H1 (cell line): ENCODE measurements at regions not wholly inside any gene's neighbourhood (a gene's known extent, or its start where the extent isn't known, plus 50 kb on each side); places are given as distances from the start of the nearest gene placed in this dataset.

Experiments used
- CTCF ChIA-PET: fragments of 300-600 bp; sonication (Branson Sonifier 250); formaldehyde crosslinking; loops from one replicate; lab custom pipeline; 2021; ENCODE audit not compliant: partially characterized antibody; lab: Charles Lee
- POLR2A ChIA-PET: fragments of 300-600 bp; sonication (Branson Sonifier 250); formaldehyde crosslinking; loops from one replicate; lab custom pipeline; 2021; ENCODE audit warnings: inconsistent platforms; ENCODE audit not compliant: partially characterized antibody; lab: Charles Lee
- DNase-seq, 2 experiments: peaks; one replicate each; pipeline versions ENCODE4 v3.0.0 to v3.0.0-alpha.2; 2010 to 2022; ENCODE audit warnings: low spot score in 2 of 2, low read depth in 1 of 2, mixed read lengths in 1 of 2
- FAIRE-seq: peaks from 2 replicates; lab custom pipeline; 2011; peaks lifted over from hg19 to GRCh38; lab: Jason Lieb, UNC
- H2AFZ ChIP-seq: 2 replicates; pipeline ENCODE4 v1.8.1; 2012; ENCODE audit warnings: low read length, inconsistent platforms
- H2AK5ac ChIP-seq: 2 replicates; pipeline ENCODE4 v1.6.1; 2013; ENCODE audit warnings: low read depth, low read length
- H2BK120ac ChIP-seq: replicated peaks from 2 replicates; pipeline ENCODE3; 2013; ENCODE audit warnings: low read depth, low read length, inconsistent platforms
- H2BK12ac ChIP-seq: 2 replicates; pipeline ENCODE4 v1.6.1; 2013; ENCODE audit warnings: low read depth, low read length
- H2BK15ac ChIP-seq: 2 replicates; pipeline ENCODE4 v1.6.1; 2013; ENCODE audit warnings: low read length
- H2BK20ac ChIP-seq: 2 replicates; pipeline ENCODE4 v1.6.1; 2013; ENCODE audit warnings: low read length
- H2BK5ac ChIP-seq: 2 replicates; pipeline ENCODE4 v1.6.1; 2013; ENCODE audit warnings: low read depth, low read length
- H3K14ac ChIP-seq: 2 replicates; pipeline ENCODE4 v1.6.1; 2013; ENCODE audit warnings: inconsistent platforms; ENCODE audit not compliant: insufficient read length
- H3K18ac ChIP-seq: 2 replicates; pipeline ENCODE4 v1.6.1; 2013; ENCODE audit warnings: low read length; ENCODE audit errors: extremely low read depth
- H3K23ac ChIP-seq: 2 replicates; pipeline ENCODE4 v1.6.1; 2013; ENCODE audit warnings: inconsistent platforms; ENCODE audit not compliant: insufficient read length
- H3K23me2 ChIP-seq: 2 replicates; pipeline ENCODE4 v1.6.1; 2013; ENCODE audit warnings: low read depth, low read length
- H3K27ac ChIP-seq: 2 replicates; pipeline ENCODE4 v1.6.1; 2011; ENCODE audit warnings: low read depth, low read length, inconsistent platforms
- H3K27me3 ChIP-seq, 4 experiments: replicated peaks in 1 of 4; 1 replicate in 1 of 4; 2 replicates in 3 of 4; pipeline versions ENCODE4 v1.6.1 to v1.8.1; 2011 to 2013; ENCODE audit warnings: low read length in 3 of 4, mild to moderate bottlenecking in 3 of 4, inconsistent platforms in 2 of 4, mixed read lengths in 2 of 4, moderate library complexity in 1 of 4; ENCODE audit not compliant: control insufficient read depth in 3 of 4, insufficient read depth in 3 of 4; ENCODE audit errors: extremely low read depth in 1 of 4
- H3K36me3 ChIP-seq, 4 experiments: 2 replicates each; pipeline versions ENCODE4 v1.6.1 to v1.8.1; 2011 to 2013; ENCODE audit warnings: mild to moderate bottlenecking in 4 of 4, low read length in 3 of 4, moderate library complexity in 2 of 4, control low read depth in 1 of 4, inconsistent platforms in 1 of 4; ENCODE audit not compliant: insufficient read depth in 4 of 4, control insufficient read depth in 2 of 4
- H3K4ac ChIP-seq: replicated peaks from 2 replicates; pipeline ENCODE3; 2013; ENCODE audit warnings: low read length, low read depth, mixed read lengths, inconsistent platforms; ENCODE audit not compliant: insufficient read length
- H3K4me1 ChIP-seq, 4 experiments: replicated peaks in 1 of 4; 1 replicate in 1 of 4; 2 replicates in 3 of 4; pipeline versions ENCODE4 v1.6.1 to v1.8.1; 2011 to 2013; ENCODE audit warnings: low read length in 3 of 4, inconsistent platforms in 2 of 4, mixed read lengths in 1 of 4; ENCODE audit not compliant: insufficient read depth in 4 of 4, control insufficient read depth in 3 of 4
- H3K4me2 ChIP-seq, 2 experiments: 2 replicates each; pipeline versions ENCODE4 v1.6.1 to v1.8.1; 2011 to 2013; ENCODE audit warnings: low read depth in 2 of 2, low read length in 2 of 2, control low read depth in 1 of 2, inconsistent platforms in 1 of 2, mild to moderate bottlenecking in 1 of 2; ENCODE audit not compliant: insufficient read depth in 1 of 2
- H3K4me3 ChIP-seq, 4 experiments: fragments of 200-600, 300-600 bp in 1 of 4; sonication (generic), shearing (Covaris generic), sonication (Bioruptor Twin) in 1 of 4; 2 replicates each; pipeline versions ENCODE4 v1.5.1 to v1.8.1; 2011 to 2016; ENCODE audit warnings: low read length in 4 of 4, low read depth in 3 of 4, control low read depth in 2 of 4, inconsistent platforms in 2 of 4, mild to moderate bottlenecking in 2 of 4, mixed read lengths in 1 of 4, moderate library complexity in 1 of 4; ENCODE audit not compliant: insufficient read depth in 2 of 4; ENCODE audit errors: extremely low read depth in 1 of 4
- H3K56ac ChIP-seq: replicated peaks from 2 replicates; pipeline ENCODE3; 2013; ENCODE audit warnings: low read depth, mild to moderate bottlenecking, mixed read lengths, low read length, inconsistent platforms; ENCODE audit not compliant: insufficient read length
- H3K79me1 ChIP-seq: 2 replicates; pipeline ENCODE4 v1.6.1; 2013; ENCODE audit warnings: low read depth, low read length, control low read depth
- H3K79me2 ChIP-seq, 2 experiments: 2 replicates each; pipeline versions ENCODE4 v1.6.1 to v1.8.1; 2012 to 2013; ENCODE audit warnings: low read length in 2 of 2, mild to moderate bottlenecking in 2 of 2, inconsistent platforms in 1 of 2; ENCODE audit not compliant: insufficient read depth in 2 of 2, control insufficient read depth in 1 of 2
- H3K9ac ChIP-seq, 4 experiments: replicated peaks in 1 of 4; 1 replicate in 1 of 4; 2 replicates in 3 of 4; pipeline versions ENCODE4 v1.6.1 to v1.8.1; 2011 to 2013; ENCODE audit warnings: low read depth in 3 of 4, low read length in 3 of 4, control low read depth in 2 of 4, mild to moderate bottlenecking in 2 of 4, moderate library complexity in 2 of 4, inconsistent platforms in 1 of 4; ENCODE audit errors: extremely low read depth in 1 of 4
- H3K9me3 ChIP-seq, 2 experiments: 2 replicates each; pipeline versions ENCODE4 v1.6.1 to v1.8.1; 2012 to 2013; ENCODE audit warnings: mild to moderate bottlenecking in 2 of 2, moderate library complexity in 2 of 2, control low read depth in 1 of 2, inconsistent platforms in 1 of 2, low read depth in 1 of 2, low read length in 1 of 2, mixed read lengths in 1 of 2; ENCODE audit not compliant: insufficient read depth in 2 of 2
- H4K20me1 ChIP-seq, 2 experiments: replicated peaks in 1 of 2; 2 replicates each; pipeline versions ENCODE3 to v1.8.1; 2011 to 2013; ENCODE audit warnings: inconsistent platforms in 2 of 2, low read length in 2 of 2, mild to moderate bottlenecking in 1 of 2; ENCODE audit not compliant: insufficient read depth in 2 of 2, control insufficient read depth in 1 of 2
- H4K5ac ChIP-seq: 2 replicates; pipeline ENCODE4 v1.6.1; 2013; ENCODE audit warnings: low read length, low read depth, mixed read lengths, inconsistent platforms; ENCODE audit not compliant: insufficient read length
- H4K8ac ChIP-seq: 2 replicates; pipeline ENCODE4 v1.8.0; 2013; ENCODE audit warnings: mild to moderate bottlenecking, moderate library complexity, low read length, inconsistent platforms; ENCODE audit not compliant: insufficient read depth; ENCODE audit errors: extremely low read depth
- H4K91ac ChIP-seq: replicated peaks from 2 replicates; pipeline ENCODE3; 2013; ENCODE audit warnings: low read length, mixed read lengths, inconsistent platforms; ENCODE audit not compliant: insufficient read length
- BACH1 ChIP-seq: IDR thresholded peaks from 2 replicates; pipeline ENCODE4 v1.6.1; 2012; ENCODE audit warnings: low read length, improper control_type of control experiment
- CHD2 ChIP-seq: IDR thresholded peaks from 2 replicates; pipeline ENCODE4 v1.6.1; 2012; ENCODE audit warnings: low read length, improper control_type of control experiment
- MAX ChIP-seq: IDR thresholded peaks from 2 replicates; pipeline ENCODE4 v1.6.1; 2012; ENCODE audit warnings: inconsistent platforms
- RBBP5 ChIP-seq: IDR thresholded peaks from 2 replicates; pipeline ENCODE4 v1.7.1; 2012; ENCODE audit warnings: low read depth, mild to moderate bottlenecking, inconsistent platforms, low read length, moderate library complexity, borderline replicate concordance
- WGBS, 2 experiments: shearing (Covaris generic) in 1 of 2; methylation state at CpG; one replicate each; pipeline versions ENCODE4 v1.1.6 to v1.1.7; 2013 to 2015; ENCODE audit warnings: low lambda C conversion rate in 2 of 2, mixed read lengths in 2 of 2, inconsistent platforms in 1 of 2, low coverage in 1 of 2, missing lambda C conversion rate in 1 of 2; ENCODE audit not compliant: insufficient replicate concordance in 2 of 2, insufficient coverage in 1 of 2, insufficient read length in 1 of 2; ENCODE audit errors: extremely low coverage in 1 of 2, missing lambda C conversion rate in 1 of 2; 5-methylcytosine and 5-hydroxymethylcytosine counted together

- H3K4ac ChIP-seq, result no peak overlapping the region
- FAIRE-seq (no peak), DNase-seq (no peak)
- 86% methylated on average over 1 of the region's 1 CpG; no CpG with 5 or more reads in 1 of the 2 experiments for WGBS, 2 experiments
- no peak overlapping the region for H3K56ac ChIP-seq
- no peaks in the 10 kb centered on the region for H3K4me1 ChIP-seq
- no peak overlapping the region for H3K23ac ChIP-seq
- no peaks in the 10 kb centered on the region for H3K23me2 ChIP-seq
- H2BK15ac ChIP-seq, result no peak overlapping the region
- no peak overlapping the region for H3K4me3 ChIP-seq
- no peak overlapping the region for H2BK12ac ChIP-seq
- no peaks in the 10 kb centered on the region for H3K27me3 ChIP-seq
- H3K9ac ChIP-seq, result no peak overlapping the region
- no peak overlapping the region for H3K27ac ChIP-seq
- H3K18ac ChIP-seq, result no peak overlapping the region
- H3K4me2 ChIP-seq, result no peak overlapping the region
- H4K5ac ChIP-seq, result no peak overlapping the region
- H4K91ac ChIP-seq, result no peak overlapping the region
- H2AFZ ChIP-seq, result no peak overlapping the region
- H2BK20ac ChIP-seq, result no peak overlapping the region
- H3K36me3 ChIP-seq, result no peaks in the 10 kb centered on the region; a peak in 1 of 8 replicates
- H2AK5ac ChIP-seq, result no peak overlapping the region
- ChIA-PET CTCF (no interaction called here), POLR2A (no interaction called here)
- H4K20me1 ChIP-seq, result no peaks in the 10 kb centered on the region
- no peaks in the 10 kb centered on the region for H3K79me2 ChIP-seq
- H3K9me3 ChIP-seq, result no peaks in the 10 kb centered on the region
- H2BK120ac ChIP-seq, result no peak overlapping the region
- H2BK5ac ChIP-seq, result no peak overlapping the region
- H4K8ac ChIP-seq, result no peak overlapping the region
- no peaks in the 10 kb centered on the region for H3K79me1 ChIP-seq
- H3K14ac ChIP-seq, result no peak overlapping the region
- TF ChIP-seq MAX (no peak), BACH1 (no peak), RBBP5 (no peak), CHD2 (no peak)
These were observed 88.8 kb downstream of the PRL start for GRCh38 chr6:22208026-22208425.
